ENCODE measurements at regions not wholly inside any gene's neighbourhood (a gene's known extent, or its start where the extent isn't known, plus 50 kb on each side); places are given as distances from the start of the nearest gene placed in this dataset.
A peak's percentile ranks its signal among the peaks of the same experiment; 100 is the strongest.

DNA sequence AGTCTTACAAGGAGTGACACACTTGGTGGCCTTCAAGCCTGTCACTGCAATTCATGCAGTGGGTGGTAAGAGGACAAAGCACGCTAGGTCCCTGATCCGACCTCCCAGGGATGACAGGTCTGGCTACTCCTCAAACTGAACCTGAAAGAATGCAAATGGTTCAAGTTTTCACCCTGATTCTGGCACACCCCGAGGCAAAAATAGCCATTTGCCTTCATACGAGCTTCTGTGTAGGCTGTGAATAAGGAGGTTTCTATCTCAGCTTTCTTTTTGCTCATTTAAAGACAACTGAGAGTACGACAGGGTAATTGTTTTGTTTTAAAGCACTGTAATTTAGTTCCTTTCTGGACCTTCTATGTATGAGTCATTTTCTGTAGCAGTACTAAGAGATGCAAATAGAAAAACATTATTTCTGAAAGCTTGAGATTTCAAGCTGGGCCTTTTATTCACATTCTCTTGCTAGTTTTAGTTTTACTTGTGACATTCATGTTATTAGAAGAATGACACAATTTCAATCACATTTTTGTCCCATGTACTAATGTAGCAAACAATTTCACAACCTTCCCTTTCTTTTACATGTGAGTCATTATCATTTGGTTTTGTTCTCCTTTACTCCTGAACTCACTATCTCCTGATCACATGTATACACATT lies 56.6 kb upstream of the FDX1 start:
- H3K4me3 ChIP-seq: no peak overlapping the region
- TF ChIP-seq, protein P1, sequence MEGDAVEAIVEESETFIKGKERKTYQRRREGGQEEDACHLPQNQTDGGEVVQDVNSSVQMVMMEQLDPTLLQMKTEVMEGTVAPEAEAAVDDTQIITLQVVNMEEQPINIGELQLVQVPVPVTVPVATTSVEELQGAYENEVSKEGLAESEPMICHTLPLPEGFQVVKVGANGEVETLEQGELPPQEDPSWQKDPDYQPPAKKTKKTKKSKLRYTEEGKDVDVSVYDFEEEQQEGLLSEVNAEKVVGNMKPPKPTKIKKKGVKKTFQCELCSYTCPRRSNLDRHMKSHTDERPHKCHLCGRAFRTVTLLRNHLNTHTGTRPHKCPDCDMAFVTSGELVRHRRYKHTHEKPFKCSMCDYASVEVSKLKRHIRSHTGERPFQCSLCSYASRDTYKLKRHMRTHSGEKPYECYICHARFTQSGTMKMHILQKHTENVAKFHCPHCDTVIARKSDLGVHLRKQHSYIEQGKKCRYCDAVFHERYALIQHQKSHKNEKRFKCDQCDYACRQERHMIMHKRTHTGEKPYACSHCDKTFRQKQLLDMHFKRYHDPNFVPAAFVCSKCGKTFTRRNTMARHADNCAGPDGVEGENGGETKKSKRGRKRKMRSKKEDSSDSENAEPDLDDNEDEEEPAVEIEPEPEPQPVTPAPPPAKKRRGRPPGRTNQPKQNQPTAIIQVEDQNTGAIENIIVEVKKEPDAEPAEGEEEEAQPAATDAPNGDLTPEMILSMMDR (IDR thresholded peaks at IDR 0.05; ENCODE audit: borderline replicate concordance): no peak
- H3K36me3 ChIP-seq: no peaks in the 10 kb centered on the region
- no peak for DNase-seq
- intact Hi-C loops (cut with micrococcal nuclease): no loop called here
- no peaks in the 10 kb centered on the region for H3K27me3 ChIP-seq (ENCODE audit: low read depth)
- peaks cover 16% of the 10 kb centered on the region for H3K4me1 ChIP-seq
- no peaks in the 10 kb centered on the region for H3K9me3 ChIP-seq (replicated peaks)
- no peak overlapping the region for H3K27ac ChIP-seq (replicated peaks)

DNA sequence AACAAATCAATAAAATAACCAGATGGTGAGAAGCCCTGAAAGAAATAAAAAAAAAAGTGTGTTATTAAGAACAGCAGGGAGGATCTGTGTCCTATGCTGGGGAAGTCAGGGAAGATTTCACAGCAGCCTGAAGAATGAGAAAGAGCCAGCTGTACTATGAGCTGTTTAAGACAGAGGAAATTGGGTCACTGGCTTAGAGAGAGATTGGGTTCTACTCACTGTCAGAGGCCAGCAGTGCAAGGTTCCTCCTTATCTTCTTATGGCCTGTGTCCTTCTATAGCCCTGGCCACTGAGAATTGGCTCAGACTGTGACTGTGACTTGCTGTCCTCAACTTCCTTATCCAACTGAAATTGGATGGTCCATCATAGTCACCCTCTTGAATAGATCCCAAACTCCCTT lies 54.8 kb upstream of the FDX1 start:
- H3K27me3 ChIP-seq (ENCODE audit: low read depth): no peaks in the 10 kb centered on the region
- H3K27ac ChIP-seq (replicated peaks): no peak overlapping the region
- DNase-seq: no peak
- peaks cover 19% of the 10 kb centered on the region for H3K4me1 ChIP-seq
- TF ChIP-seq, protein P1 (IDR thresholded peaks at IDR 0.05; ENCODE audit: borderline replicate concordance): no peak
- no peak overlapping the region for H3K4me3 ChIP-seq
- no peaks in the 10 kb centered on the region for H3K36me3 ChIP-seq
- H3K9me3 ChIP-seq (replicated peaks): no peaks in the 10 kb centered on the region
- intact Hi-C loops (cut with micrococcal nuclease): no loop called here

DNA sequence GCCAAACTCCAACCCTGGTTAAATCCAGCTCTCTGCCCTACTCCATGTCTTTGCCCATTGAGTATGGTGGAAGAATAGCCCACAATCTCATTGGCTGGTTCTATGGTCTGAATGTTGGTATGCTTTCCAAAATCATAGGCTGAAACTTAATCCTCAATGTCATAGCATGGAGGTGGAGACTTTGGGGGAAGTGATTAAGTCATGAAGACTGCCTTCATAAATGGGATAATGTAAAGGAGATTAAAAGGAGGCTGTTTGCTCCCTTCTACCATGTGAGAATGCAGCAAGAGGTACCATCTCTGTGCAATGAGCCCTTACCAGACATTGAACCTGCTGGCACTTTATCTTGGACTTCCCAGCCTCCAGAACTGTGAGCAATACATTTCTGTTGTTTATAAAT lies 54.4 kb upstream of the FDX1 start:
- Histone ChIP-seq H3K27me3 (ENCODE audit: low read depth) (no peaks in the 10 kb centered on the region), H3K4me3 (no peak overlapping the region), H3K27ac (replicated peaks) (no peak overlapping the region), H3K36me3 (no peaks in the 10 kb centered on the region), H3K4me1 (peaks cover 19% of the 10 kb centered on the region), H3K9me3 (replicated peaks) (no peaks in the 10 kb centered on the region)
- no peak for DNase-seq
- intact Hi-C loops (cut with micrococcal nuclease): no loop called here
- TF ChIP-seq, protein P1 (IDR thresholded peaks at IDR 0.05; ENCODE audit: borderline replicate concordance): no peak

DNA sequence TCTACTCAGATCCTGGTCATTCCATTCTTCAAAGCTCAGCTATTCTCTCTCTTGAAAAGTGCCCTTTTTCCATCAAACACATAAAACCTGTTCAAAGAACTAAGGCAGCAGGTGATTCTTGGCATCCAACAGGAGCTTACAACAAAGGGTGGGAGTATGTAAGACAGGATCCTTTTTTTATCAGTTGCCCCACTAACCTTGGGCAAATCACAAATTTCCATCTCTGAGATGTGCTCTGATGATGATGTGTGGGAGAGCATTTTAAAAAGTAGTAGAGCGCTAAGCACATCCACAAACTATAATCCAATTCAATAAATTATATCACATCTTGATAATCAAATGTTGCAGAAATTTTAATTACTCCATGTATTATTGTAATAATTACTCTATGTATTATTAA lies 53.7 kb upstream of the FDX1 start:
- H3K4me3 ChIP-seq: no peak overlapping the region
- no peak for DNase-seq
- intact Hi-C loops (cut with micrococcal nuclease): no loop called here
- no peaks in the 10 kb centered on the region for H3K36me3 ChIP-seq
- no peaks in the 10 kb centered on the region for H3K9me3 ChIP-seq (replicated peaks)
- H3K27ac ChIP-seq (replicated peaks): no peak overlapping the region
- H3K4me1 ChIP-seq: peaks cover 19% of the 10 kb centered on the region
- TF ChIP-seq, protein P1 (IDR thresholded peaks at IDR 0.05; ENCODE audit: borderline replicate concordance): no peak
- no peaks in the 10 kb centered on the region for H3K27me3 ChIP-seq (ENCODE audit: low read depth)

DNA sequence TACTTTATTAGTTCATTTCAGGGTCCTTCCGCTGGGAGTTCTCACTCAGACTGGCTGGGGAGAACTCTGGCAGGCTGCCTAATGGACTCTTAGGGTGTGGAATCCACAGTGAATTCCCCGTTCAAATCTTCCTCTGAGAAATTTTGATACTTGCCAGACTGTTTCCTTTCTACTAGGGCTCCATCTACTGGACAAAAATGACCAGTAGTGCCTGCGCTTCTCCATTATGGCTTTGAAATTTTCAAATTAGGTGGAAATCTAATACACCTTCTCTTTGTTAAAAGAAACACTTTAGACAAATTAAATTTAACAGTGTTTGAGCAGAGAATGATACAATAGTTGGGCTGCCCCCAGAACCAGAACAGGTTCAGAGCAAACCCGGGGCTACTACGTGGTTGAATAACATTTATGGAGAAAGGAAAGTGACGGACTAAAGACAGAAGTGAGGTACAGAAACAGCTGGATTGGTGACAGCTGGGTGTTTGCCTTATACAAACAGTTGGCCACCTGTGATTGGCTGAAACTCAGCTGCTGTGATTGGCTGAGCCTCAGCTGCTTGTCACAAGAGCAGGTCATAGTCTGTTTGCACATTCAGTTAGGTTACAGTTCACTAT lies 52.9 kb upstream of the FDX1 start:
- TF ChIP-seq, protein P1 (IDR thresholded peaks at IDR 0.05; ENCODE audit: borderline replicate concordance): peak; percentile 86
- DNase-seq: peak; percentile 50
- peak overlapping the region; percentile 41 for H3K27ac ChIP-seq (replicated peaks)
- peaks cover 19% of the 10 kb centered on the region for H3K4me1 ChIP-seq
- peak overlapping the region; percentile 4 for H3K4me3 ChIP-seq
- intact Hi-C loops (cut with micrococcal nuclease): no loop called here
- H3K36me3 ChIP-seq: no peaks in the 10 kb centered on the region
- H3K9me3 ChIP-seq (replicated peaks): no peaks in the 10 kb centered on the region
- no peaks in the 10 kb centered on the region for H3K27me3 ChIP-seq (ENCODE audit: low read depth)

Measured in left ventricle myocardium inferior (tissue), 1 donor.